GM19395 (cell line): ENCODE measurements at regions not wholly inside any gene's neighbourhood (a gene's known extent, or its start where the extent isn't known, plus 50 kb on each side); places are given as distances from the start of the nearest gene placed in this dataset.

ENCODE experiments used
- ATAC-seq: cut with Tn5 transposase; IDR thresholded peaks from one replicate; pipeline ENCODE4 v1.9.1; 2021; ENCODE audit warnings: mild to moderate bottlenecking, moderate library complexity; ENCODE audit not compliant: unreplicated experiment

DNA sequence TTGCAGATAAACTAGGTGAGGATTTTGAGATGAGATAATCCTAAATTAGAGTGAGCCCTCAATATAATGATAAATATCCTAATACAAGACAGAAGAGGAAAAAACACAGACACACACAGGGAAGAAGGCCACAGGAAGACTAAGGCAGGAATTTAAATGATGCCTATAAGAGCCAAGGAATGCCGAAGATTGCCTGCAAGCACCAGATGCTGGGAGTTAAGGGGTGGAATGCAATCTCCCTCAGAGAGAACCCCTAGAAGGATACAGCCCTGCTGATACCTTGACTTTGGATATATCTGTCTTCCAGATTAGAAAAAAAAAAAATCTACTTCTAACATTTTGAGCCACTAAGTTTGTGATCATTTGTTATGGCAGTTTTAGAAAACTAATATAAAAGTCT lies 299.7 kb upstream of the PRMT6 start:
- ATAC-seq = no peak

DNA sequence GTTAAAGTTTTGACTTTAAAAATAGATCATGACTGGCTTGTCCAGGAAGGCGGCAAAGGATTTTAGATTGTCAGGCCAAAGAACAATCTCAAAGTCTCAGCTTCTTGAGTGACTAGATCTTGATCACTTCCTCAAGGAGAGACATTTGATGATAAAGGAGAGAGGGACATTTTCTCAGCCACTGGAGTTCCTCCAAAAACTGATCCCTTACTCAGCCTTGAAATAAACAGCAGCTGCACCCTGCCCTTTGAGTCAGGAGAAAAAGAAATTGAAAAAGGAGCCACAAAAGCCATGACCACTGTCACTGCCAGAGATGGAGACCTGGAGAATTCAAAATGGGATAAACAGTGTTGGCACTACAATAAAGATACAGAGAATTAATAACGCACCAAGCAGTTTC lies 288.4 kb upstream of the PRMT6 start:
- no peak for ATAC-seq

DNA sequence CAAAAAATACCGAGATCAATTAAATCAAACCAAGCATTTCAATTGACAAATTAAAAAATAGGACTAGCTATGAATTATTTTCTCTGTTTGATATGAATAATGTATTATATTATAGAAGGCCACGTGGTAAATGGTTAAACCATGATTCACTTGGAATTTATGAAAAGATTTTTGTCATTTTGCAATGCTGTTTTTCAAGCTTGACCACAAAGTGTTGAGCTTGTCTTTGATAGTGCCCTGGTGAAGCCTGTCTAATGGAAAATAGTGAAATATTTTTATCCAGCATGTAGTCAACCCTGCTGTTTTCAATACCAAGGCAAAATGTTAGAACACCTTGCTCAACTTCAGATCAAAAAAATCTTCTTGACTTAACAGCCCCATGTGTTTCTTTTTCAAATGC lies 288.0 kb upstream of the PRMT6 start:
- no peak for ATAC-seq

DNA sequence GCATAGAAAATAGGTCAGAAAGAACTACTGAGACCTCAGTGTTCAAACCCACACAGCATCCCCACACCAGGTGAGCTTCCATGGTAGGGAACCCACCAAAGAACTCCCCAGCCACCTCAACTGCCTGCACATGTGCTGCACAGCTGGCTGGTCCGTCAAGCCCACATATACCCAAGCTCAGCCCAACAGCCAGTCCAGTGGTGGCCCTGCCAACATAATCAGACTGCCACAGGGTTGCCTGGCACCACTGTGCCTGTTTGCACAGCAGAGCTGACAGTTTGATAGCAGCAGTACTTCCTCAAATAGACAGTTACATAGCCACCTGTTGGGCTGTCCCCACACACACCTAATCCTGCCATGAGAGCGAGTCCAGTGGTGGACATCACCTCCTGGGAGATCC lies 283.3 kb upstream of the PRMT6 start:
- no peak for ATAC-seq

DNA sequence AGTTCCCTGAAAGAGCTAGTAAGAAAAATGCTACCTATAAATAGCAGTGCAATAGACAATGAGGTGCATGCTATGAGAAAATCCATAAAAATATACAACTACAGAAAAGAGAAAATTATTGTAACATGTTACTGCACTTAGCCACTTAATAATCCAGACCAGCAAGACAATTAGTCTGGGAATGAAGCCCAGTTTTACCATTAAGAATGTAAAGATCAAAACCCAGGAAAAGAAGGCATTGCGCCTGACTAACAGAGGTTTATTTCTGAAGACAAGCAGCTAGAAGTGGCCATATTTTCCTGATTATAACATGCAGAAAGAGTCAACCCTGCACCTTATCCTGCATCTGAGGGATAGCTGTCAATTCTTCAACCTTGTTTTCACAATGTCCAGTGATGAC lies 276.4 kb upstream of the PRMT6 start:
- no peak for ATAC-seq

DNA sequence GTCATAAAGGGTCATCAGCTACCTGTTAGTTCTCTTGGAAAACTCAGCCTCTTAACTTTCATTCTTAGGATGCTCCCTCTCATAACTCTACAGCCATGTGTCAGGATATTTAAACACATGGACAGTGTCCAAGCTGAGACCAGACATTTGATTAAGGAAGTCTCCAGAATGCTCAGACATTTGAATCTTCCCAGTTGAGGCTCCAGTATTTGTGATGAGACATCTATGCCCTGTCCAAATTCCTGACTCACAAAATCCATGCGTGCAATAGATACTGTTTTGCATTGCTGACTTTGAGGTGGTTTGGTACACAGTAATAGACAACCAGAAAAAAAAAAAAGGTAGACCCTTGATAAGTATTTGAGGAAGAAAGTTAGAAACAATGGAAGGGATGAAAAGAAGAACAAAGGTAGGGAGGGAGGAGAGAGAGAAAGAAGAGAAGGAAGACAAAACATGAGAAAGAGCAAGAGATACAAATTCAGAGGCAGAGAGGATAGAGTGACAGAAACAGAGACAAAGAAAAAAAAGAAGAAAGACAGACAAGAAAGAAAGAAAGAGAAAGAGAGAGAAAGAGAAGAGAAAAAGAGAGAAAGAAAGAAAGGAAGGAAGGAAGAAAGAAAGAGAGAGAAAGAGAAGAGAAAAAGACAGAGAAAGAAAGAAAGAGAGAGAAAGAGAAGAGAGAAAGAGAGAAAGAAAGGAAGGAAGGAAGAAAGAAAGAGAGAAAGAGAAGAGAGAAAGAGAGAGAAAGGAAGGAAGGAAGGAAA lies 275.5 kb upstream of the PRMT6 start:
- ATAC-seq = no peak

DNA sequence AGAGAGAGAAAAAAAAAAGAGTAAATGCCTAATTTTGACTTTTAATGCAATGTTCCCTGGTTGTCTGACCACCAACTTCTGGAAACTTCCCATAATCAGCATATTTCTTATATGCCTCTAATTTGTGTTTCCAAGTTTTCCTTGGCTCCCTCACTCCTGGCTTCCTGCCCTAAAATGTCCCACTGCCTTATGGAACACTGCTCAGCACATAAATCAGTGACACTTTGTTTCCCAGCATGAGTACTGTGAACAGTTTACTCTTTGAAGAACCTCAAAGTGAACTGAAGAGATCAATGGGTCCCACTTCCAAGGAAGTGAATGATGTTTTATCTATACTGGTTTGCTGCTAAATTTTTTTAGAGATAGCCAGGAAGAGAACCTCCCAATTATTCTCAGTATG lies 271.3 kb upstream of the PRMT6 start:
- ATAC-seq = no peak

DNA sequence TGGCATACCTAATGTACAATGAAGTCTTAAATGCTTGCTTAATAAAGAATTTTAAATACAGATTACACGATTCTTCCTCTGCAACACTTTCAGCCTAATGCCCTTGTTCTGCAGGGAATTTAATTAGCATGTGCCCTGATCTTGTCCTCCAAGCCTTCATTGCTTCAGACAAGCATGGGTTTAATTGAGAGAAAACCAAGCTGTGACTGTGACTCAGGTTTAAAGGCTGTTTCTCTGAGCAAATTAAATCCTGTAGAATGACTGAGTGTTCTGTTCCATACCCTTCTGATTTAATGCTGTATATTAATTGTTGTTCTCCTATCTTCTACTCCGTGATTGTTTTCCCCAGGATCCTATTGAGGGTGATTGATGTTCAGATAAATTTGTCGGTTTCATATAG lies 269.0 kb upstream of the PRMT6 start:
- no peak for ATAC-seq

DNA sequence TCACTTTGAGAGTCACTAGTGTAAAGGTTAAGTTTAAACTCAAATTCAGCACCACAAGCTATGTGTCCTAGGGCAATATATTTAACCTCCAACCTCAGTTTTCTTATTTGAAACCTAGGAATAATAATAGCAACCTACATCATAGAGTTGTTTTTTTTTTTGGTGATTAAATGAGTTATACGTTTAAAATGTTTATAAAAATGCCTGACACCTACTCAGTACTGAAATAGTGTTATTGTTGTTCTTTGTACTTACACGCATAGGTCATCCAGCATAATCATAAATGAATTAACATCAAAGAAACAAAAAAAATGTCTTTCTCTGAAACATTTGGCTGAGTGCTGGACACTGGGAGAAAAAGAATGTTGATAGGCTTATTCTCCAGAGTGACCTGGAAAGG lies 266.8 kb upstream of the PRMT6 start:
- ATAC-seq = no peak

DNA sequence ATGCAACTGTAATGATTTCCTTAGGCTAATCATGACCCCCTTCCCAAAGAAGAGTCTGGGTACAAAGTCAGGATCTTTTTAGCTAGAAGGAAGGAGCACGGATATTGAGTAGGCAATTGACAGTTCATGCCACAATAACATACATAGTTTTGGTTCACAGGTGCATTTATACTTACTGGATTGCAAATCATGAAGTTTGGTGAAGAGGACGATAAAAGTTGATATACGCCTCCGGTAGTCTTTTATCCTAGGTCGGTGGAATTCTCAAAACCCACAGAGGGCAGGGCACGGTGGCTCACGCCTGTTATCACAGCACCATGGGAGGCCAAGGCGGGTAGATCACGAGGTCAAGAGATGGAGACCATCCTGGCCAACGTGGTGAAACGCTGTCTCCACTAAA lies 265.4 kb upstream of the PRMT6 start:
- ATAC-seq = no peak

DNA sequence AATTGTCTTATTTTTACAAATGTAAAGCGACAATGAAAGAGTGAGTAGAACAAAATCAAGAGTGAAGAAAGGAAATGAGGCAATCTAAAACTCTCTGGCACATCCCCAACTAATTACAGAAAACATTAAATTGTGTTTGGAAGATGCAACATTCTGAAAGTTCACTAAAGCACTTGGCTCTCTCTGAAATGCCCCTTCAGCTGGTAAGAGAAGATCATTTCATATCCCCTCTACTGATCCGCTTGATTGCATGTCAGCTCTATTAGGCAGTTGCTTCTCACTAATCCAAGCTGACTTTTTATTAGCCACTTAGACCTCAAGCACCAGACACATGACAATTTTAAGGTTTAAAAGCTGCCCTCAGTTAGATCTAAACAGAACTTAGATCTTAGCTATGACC lies 262.8 kb upstream of the PRMT6 start:
- ATAC-seq = no peak

DNA sequence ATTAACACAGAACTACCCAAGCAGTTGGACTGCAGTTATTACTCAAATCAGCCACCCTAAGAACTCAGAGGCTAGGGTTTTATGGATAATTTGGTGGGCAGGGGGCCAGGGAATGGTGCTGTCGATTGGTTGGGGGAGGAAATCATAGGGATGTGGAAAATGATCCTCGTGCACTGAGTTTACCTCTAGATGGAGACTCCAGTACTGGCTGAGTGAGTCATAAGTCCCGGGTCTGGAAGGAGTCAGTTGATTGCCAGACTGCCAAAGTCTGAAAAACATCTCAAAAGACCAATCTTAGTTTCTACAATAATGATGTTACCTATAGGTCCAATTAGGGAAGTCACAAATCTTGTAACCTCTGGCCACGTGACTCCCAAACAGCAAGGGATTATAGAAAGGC lies 257.5 kb upstream of the PRMT6 start:
- no peak for ATAC-seq

DNA sequence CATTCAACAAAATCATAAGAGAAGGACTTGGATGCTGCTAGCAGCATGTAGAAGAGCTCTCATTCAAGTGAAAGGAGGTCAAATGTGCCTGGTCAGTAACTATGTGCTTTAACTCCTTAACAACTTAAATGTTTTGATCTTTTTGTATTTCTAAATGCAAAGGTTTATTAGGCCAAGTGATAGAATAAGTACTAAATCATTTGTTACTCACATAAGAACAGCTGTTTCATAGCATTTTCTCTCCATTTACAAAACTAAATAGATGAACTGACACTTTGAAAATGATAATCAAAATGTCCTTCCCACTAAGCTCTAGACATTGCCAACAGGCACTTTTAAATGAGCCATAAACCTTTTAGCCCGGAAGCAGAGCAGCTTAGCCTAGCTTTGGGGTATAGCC lies 254.3 kb upstream of the PRMT6 start:
- no peak for ATAC-seq

DNA sequence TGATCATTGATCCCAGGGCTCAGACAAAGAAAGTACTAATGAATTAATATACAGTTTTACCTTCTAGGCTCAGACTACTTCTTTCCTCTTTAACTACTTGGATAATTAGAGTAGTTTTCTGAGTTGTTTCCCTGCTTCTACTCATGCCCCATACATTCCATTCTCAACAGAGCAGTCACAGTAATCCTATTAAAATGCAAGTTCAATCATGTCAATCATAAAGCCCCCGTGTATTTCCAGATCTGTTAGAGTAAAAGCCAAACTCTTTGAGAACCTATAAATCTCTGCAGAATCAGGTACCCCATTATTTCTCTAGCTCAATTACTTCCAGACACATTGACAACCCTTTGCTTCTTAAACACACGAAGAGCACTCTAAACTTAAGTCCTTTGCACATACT lies 242.1 kb upstream of the PRMT6 start:
- ATAC-seq = no peak

DNA sequence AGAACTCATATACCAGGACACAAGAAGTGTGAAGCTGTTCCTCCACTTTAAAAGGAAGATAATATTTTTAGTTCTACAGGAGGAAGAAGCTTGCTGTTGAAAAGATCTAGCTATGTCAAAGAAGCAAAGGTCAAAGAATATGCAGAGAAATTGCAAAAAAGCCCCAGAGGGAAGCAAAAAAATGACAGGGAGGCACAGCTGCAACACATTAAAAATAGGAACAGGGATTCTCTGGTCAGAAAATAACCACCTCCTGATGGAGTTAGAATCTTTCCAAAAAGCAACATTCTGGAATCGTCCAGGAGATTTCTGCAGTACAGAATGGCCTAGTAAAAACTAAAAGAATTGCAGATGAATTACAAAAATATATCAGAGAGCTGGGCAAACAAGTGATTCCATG lies 238.9 kb upstream of the PRMT6 start:
- no peak for ATAC-seq

DNA sequence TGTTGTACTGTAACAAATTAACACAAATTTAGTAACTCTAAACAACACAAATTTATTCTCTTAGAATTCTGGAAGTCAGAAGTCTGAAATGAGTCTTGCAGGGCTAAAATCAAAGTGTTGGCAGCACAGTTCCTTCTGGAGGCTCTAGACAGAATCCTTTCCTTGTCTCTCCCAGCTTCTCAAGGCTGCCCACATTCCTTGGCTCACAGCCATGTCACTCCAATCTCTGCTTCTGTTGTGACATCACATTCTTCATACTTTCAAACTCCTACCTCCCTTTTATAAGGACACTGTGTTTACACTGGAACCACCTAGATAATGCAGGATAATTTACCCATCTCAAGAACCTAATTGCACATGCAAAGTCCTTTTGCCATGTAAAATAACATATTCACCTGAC lies 225.0 kb upstream of the PRMT6 start:
- ATAC-seq = no peak

DNA sequence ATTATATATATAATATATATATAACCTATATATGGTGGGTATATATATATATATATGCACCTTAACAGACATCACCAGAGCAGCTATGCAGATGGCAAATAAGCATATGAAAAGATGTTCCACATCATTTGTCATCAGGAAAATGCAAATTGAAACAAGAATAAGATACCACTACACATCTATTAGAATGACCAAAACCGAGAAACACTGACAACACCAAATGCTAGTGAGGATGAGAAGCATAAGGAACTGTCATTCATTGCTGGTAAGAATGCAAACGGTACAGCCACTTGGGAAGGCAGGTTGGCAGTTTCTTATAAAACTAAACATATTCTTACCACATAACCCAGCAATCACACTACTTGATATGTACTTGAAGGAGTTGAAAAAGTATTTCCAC lies 219.8 kb upstream of the PRMT6 start:
- peak; percentile 96 for ATAC-seq

DNA sequence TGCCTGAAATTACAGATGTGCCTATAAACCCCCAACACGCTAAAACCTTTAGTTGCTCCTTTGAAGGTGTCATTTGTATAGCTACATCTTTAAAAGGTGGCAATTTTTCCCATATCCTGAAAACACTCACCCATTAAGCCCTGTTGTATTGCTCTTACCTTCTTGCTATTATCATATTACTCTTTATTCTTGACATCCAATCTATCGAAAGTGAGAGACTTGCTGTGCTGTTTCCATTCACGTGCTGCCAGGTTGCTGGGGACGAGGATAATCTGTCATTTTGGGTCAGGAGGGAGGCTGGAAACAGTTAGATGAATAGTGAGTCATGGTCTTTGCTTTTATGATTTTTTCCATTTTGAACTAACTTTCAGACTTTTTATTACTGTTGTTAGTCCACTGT lies 213.0 kb upstream of the PRMT6 start:
- no peak for ATAC-seq

DNA sequence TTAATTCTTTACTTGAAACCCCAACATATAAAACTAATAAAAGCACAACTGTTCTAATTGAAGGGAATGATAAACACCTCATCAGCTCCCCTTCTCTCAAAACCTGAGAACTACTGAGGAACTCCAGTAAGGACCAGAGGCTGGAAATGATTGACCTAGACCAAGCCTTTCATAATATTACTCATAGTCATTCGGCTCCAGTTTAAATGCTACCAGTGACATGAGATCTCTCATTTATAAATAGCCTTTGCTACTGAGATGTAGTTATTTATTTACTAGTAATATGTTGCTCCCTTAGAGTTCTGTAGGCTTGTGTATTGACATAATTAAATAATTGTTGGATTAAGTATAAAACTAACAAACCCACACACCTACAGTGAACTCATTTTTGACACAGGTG lies 209.8 kb upstream of the PRMT6 start:
- ATAC-seq = peak; percentile 97

DNA sequence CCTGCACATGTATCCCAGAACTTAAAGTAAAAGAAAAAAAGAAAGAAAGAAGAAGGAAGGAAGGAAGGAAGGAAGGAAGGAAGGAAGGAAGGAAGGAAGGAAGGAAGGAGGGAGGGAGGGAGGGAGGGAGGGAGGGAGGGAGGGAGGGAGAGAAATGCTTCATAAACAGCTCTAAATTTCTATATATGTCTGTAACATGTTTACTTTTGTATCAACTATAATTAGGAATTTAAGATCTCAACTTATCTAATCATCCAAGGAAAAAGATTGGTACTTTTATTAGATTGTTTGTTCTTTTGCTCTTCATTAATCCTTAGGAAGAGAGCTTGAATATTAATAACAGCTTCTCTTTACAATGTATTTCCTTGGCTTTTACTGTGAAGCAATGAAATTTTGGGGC lies 195.4 kb upstream of the PRMT6 start:
- ATAC-seq = no peak

DNA sequence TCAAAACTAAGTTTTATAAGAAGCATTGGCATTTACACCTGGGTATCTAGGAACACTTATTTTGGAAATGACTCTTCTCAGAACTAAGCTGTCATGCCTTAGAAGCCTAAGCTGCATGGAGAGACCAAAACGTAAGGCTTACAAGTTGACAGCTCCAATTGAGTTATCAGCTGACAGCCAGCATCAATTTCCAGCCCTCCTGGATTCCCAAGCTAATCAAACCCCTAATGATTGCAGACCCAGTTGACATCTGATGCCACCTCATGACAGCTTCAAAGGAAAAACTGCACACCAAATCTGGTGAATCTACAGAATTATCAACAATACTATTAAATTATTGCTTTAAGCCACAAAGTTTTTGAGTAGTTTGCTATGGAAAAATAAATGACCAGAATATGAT lies 187.6 kb upstream of the PRMT6 start:
- no peak for ATAC-seq

DNA sequence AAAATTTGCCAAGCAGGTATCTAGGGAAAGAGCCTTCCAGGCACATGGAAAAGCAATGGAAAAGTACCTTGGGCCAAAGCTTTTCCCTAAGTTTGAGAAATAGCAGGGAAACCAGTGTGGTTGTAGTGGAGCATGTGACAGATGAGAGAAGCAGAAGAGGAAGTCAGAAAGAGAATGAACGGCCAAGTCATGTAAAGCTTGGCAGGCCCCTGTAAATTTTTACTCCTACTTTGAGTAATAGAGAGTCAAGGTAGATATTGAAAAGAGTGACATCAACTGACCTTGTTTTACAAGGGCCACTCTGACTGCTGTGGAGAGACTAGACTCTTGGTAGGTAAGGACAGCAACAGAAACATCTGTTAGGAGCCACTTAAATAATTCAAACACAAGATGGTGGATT lies 180.9 kb upstream of the PRMT6 start:
- peak; percentile 75 for ATAC-seq

DNA sequence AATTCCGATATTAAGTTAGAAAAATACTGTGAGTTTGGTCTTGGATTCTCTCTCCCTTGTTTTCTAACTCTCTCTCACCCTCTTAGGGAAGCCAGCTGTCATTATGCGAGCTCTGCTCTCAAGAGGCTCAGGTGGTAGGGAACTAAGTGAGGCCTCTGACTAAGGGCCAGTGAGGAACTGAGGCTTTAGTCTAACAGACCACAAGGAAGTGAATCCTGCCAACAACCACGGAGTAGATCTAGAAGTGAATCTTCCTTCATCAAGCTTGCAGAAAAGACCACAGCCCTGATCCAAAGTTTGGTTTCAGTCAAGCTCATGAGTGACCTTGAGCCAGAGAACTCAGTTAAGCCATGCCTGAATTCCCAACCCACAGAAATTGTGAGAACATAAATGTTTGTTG lies 180.1 kb upstream of the PRMT6 start:
- peak; percentile 74 for ATAC-seq
